Kidney epithelial cell (primary cell): ENCODE measurements at regions not wholly inside any gene's neighbourhood (a gene's known extent, or its start where the extent isn't known, plus 50 kb on each side); places are given as distances from the start of the nearest gene placed in this dataset.

ENCODE experiments used
- DNase-seq: peaks from one replicate; pipeline ENCODE4 v3.0.0-alpha.2; 2010; ENCODE audit warnings: low read depth
- H3K27me3 ChIP-seq: 2 replicates; pipeline ENCODE4 v1.6.0; 2011; ENCODE audit warnings: low read length; ENCODE audit not compliant: control insufficient read depth, insufficient read depth
- H3K36me3 ChIP-seq: 2 replicates; pipeline ENCODE4 v1.5.1; 2011; ENCODE audit warnings: low read length; ENCODE audit not compliant: control insufficient read depth, insufficient read depth
- H3K4me3 ChIP-seq: 2 replicates; pipeline ENCODE4 v1.5.1; 2011; ENCODE audit warnings: low read depth, mild to moderate bottlenecking, control low read depth, low read length
- CTCF ChIP-seq: IDR thresholded peaks from 2 replicates; pipeline ENCODE4 v1.5.1; 2011; ENCODE audit warnings: mild to moderate bottlenecking, moderate library complexity, low read length, control low read depth, inconsistent platforms; ENCODE audit not compliant: insufficient read depth, poor library complexity, severe bottlenecking

GRCh38 chr6:40321616-40322015 lies 265.5 kb downstream of the LRFN2 start:
- TF ChIP-seq CTCF: no peak
- no peak for DNase-seq
- no peaks in the 10 kb centered on the region for H3K36me3 ChIP-seq

GRCh38 chr6:40320947-40321346 lies 266.2 kb downstream of the LRFN2 start:
- TF ChIP-seq CTCF: no peak
- DNase-seq: no peak

More at GRCh38 chr6:40321616-40322015, 265.5 kb downstream of the LRFN2 start:
- peaks cover 7% of the 10 kb centered on the region for H3K27me3 ChIP-seq
- H3K4me3 ChIP-seq: no peak overlapping the region

GRCh38 chr6:40320441-40320840 lies 266.7 kb downstream of the LRFN2 start:
- TF ChIP-seq CTCF: no peak
- peaks cover 7% of the 10 kb centered on the region for H3K27me3 ChIP-seq
- no peaks in the 10 kb centered on the region for H3K36me3 ChIP-seq
- no peak overlapping the region for H3K4me3 ChIP-seq
- DNase-seq: no peak

More at GRCh38 chr6:40320947-40321346, 266.2 kb downstream of the LRFN2 start:
- no peak overlapping the region for H3K4me3 ChIP-seq
- peaks cover 7% of the 10 kb centered on the region for H3K27me3 ChIP-seq
- H3K36me3 ChIP-seq: no peaks in the 10 kb centered on the region

- DNase-seq: no peak
- no peaks in the 10 kb centered on the region for H3K36me3 ChIP-seq
- TF ChIP-seq CTCF: no peak
- H3K4me3 ChIP-seq: no peak overlapping the region
- peaks cover 4% of the 10 kb centered on the region for H3K27me3 ChIP-seq
Measured at GRCh38 chr6:40319124-40319523, 268.0 kb downstream of the LRFN2 start.

GRCh38 chr6:40315060-40315459 lies 272.1 kb downstream of the LRFN2 start:
- Histone ChIP-seq H3K36me3 (no peaks in the 10 kb centered on the region), H3K4me3 (no peak overlapping the region), H3K27me3 (no peaks in the 10 kb centered on the region)
- DNase-seq: no peak
- no peak for TF ChIP-seq CTCF

- DNase-seq: no peak
- no peaks in the 10 kb centered on the region for H3K36me3 ChIP-seq
- H3K27me3 ChIP-seq: peaks cover under 1% of the 10 kb centered on the region
- H3K4me3 ChIP-seq: no peak overlapping the region
- TF ChIP-seq CTCF: no peak
Measured at GRCh38 chr6:40313582-40313981, 273.6 kb downstream of the LRFN2 start.
